Activated CD4-positive, alpha-beta T cell treated with anti-CD3 and anti-CD28 coated beads, Interleukin-2, amount 50 U/mL, for 24 hours (primary cell): ENCODE measurements at regions not wholly inside any gene's neighbourhood (a gene's known extent, or its start where the extent isn't known, plus 50 kb on each side); places are given as distances from the start of the nearest gene placed in this dataset.
"Not testable (repeated sequence)": the region's sequence is repeated elsewhere in the genome, so short reads cannot be mapped to it uniquely, and the experiment has no call there.

Source experiments
- DNase-seq, 2 donors: peaks; one replicate each; pipeline ENCODE4 v3.0.0-alpha.2; 2020; ENCODE audit warnings: low read depth in 1 of 2, low spot score in 1 of 2

DNA sequence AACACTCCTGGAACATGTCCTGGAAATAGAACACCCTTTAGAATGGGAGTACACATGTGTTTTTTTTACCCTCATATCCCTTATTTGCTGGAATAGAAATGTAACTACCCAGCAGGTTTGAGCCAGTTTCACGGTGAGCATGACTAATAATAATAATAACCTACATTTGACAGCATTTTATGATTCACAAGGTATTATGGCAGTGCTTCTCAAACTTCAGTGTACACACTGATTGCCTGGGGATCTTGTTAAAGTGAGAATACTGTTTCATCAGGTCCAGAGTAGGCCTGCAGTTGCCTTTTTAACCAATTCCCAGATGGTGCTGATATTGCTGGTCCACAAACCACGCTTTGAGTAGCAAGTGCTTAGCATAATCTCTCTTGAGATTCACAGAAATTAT lies 63.9 kb downstream of the NFKBIZ start:
- DNase-seq, result no peak

DNA sequence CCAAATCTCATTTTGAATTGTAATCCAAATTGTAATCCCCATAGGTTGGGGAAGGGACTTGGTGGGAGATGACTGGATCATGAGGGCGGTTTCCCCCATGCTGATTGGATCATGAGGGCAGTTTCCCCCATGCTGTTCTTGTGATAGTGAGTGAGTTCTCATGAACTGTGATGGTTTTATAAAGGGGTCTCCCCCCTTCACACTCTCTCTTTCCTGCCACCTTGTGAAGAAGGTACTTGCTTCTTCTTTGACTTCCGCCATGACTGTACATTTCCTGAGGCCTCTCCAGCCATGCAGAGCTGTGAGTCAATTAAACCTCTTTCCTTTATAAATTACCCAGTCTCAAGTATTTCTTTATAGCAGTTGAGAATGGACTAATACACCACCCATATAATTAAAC lies 68.4 kb downstream of the NFKBIZ start:
- not testable (repeated sequence) for DNase-seq

DNA sequence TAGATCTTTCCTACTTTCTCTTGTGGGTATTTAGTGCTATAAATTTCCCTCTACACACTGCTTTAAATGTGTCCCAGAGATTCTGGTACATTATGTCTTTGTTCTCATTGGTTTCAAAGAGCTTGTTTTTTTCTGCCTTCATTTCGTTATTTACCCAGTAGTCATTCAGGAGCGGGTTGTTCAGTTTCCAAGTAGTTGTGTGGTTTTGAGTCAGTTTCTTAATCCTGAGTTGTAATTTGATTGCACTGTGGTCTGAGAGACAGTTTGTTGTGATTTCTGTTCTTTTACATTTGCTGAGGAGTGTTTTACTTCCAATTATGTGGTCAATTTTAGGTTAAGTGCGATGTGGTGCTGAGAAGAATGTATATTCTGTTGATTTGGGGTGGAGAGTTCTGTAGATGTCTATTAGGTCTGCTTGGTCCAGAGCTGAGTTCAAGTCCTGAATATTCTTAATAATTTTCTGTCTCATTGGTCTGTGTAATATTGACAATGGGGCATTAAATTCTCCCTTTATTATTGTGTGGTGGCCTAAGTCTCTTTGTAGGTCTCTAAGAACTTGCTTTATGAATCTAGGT lies 72.9 kb downstream of the NFKBIZ start:
- DNase-seq, result not testable (repeated sequence)

DNA sequence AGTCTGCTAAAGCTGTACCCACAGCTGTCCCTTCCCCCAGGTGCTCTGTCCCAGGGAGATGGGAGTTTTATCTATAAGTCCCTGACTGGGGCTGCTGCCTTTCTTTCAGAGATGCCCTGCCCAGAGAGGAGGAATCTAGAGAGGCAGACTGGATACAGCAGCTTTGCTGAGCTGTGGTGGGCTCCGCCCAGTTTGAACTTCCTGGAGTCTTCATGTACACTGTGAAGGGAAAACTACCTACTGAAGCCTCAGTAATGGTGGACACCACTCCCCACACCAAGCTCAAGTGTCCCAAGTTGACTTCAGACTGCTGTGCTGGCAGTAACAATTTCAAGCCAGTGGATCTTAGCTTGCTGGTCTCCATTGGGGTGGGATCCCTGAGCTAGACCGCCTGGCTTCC lies 75.3 kb downstream of the NFKBIZ start:
- not testable (repeated sequence) for DNase-seq

DNA sequence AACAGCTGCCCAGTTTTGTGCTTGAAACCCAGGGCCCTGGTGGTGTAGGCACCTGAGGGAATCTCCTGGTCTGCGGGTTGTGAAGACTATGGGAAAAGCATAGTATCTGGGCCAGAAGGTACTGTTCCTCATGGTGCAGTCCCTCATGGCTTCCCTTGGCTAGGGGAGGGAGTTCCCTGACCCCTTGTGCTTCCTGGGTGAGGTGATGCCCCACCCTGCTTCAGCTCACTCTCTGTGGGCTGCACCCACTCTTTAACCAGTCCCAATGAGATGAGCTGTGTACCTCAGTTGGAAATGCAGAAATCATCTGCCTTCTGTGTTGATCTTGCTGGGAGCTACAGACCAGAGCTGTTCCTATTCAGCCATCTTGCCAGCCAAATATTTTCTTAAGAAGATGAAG lies 75.8 kb downstream of the NFKBIZ start:
- DNase-seq, result not testable (repeated sequence)

DNA sequence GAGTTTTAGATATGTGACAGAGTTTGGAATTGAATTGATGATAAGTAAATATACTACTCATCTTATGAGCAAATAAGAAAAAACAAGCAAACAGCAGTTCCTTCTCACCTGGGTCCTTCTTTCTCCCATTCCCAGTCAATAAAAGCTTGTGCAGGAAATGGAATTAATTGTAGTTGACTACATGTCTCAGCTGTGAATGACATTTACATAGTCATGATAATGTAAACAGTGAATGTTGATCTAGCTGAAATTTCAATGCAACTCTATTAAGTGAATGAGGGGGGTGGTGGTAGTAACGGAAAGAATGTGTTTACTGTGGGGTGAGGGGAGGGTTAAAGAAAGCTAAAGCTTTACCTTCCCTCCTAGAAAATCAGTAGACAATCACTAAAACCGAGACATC lies 76.2 kb downstream of the NFKBIZ start:
- DNase-seq, result no peak

DNA sequence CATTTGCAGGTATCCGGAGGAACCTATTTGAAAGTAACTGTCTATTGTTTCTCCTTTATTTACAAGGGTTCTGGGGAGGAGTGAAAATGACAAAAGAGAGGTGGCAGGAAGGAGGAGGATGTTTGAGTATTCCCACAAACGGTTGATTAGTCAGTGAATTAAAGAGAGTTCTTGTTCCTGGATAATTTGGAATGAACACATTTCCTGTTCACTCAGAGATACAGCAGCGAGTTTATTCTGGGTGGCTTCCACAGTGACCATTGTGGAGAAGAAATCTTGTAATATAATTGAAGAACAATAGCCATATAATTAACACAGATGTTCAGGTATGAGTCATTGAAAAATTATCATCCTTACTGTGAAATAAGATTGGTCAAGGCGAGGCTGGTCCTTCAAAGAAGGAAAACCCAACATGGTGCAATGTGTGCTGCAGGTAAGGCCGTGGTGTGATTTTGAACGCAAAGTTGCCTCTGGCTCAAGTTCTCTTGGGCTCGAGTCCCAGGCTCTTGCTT lies 77.3 kb downstream of the NFKBIZ start:
- DNase-seq, result no peak

DNA sequence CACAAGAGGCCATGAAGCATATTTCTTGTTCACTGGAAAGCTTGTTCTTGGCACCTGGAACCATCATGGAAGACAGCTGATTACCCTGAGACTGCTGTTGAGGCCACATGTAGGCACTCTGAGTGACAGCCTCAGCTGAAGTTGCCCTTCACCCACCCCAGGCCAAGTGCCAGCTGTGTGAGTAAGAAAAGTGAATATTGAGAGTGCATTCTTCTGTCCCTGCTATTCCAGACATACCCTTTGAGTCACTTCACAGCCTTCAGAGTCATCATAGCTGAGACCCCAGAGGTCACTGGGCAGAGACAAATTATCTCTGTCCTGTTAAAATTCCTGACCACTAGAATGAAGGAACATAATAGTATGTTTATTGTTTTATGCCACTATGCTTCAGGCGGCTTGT lies 79.6 kb downstream of the NFKBIZ start:
- no peak for DNase-seq

DNA sequence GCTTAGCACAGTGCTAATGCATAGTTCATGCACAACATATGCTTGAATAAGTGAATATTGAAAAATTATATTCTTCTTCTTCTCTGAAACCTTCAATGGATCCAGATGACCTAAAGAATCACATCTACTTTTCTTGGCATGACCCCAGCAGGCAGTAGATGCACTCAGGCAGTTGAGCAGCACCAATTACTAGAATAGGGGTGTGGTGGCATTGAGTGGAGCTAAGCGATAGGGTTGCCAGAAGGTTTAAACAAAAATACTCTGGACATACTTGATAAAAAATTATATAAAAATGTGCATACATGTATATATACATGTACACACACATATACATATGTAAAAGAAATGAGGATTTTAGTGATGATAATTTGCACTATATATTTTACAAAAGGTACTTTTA lies 81.8 kb downstream of the NFKBIZ start:
- DNase-seq, result no peak

DNA sequence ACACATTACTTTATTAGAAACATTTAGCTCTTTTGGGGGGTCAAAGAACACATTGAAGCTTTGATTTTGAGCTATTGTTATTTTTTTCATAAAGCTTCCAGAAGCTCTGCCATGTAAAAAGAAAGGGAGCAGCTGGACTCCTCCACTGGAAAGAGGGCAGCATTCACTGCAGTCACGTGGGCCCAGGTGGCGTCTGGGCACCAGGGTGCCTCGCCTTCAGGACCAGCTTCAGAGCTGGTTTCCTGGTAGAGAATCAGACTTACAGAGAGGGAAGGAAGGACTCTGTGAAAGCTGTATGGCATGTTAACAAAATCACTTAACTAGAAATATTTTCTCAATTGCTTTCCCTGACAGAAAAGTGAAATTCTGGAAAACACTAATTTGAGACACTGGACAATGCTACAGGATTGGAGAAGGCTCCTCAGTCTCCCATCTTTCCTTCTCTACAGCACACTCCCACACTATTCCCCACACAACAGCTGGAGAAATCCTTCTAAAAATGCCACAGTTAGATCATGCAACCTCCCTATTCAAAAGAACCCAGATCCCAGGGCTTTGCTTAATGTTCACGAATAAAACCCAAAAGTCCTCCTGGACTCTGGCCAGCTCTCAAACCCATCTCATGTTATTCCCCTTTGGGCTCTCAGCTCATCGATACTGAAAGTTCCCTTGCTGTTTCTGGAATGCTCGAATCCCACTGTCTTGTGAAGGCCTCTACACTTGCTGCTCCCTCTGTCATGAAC lies 83.2 kb downstream of the NFKBIZ start:
- DNase-seq, result no peak

DNA sequence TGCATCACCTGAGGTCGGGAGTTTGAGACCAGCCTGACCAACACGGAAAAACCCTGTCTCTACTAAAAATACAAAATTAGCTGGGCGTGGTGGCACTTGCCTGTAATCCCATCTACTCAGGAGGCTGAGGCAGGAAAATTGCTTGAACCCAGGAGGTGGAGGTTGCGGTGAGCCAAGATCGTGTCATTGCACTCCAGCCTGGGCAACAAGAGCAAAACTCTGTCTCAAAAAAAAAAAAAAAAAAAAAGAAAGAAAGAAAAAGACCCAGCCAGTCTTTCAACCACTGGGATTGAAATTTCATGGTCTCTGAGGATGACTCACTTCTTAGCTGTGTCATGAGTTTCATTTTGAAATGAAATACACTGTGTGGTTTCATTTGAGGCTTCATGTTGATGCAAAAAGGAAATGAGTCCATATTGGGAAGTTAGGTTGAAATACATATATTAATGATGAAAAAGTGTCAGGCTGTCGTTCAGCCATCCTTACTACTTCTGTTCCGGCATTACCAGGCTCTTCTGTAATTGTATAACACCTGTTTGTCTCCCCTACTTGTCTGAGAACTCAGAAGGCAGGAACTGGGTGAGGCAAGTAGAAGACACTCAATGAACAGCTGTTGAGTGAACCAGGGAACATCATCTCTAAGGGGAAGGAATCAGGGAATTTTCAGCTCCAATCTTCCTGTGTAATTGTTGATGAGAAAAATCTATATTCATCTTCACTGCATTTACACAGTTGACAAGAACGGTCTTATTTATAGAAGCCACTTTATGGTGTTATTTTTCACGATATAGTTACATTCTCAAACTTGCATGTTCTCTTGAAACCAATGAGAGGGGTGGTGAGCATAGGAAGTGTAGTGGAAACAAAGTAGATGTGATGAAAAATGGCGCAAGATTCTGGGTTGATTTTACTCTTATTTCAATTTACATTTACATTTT lies 87.4 kb downstream of the NFKBIZ start:
- peak in 1 of 2 donors; percentile 39 for DNase-seq

DNA sequence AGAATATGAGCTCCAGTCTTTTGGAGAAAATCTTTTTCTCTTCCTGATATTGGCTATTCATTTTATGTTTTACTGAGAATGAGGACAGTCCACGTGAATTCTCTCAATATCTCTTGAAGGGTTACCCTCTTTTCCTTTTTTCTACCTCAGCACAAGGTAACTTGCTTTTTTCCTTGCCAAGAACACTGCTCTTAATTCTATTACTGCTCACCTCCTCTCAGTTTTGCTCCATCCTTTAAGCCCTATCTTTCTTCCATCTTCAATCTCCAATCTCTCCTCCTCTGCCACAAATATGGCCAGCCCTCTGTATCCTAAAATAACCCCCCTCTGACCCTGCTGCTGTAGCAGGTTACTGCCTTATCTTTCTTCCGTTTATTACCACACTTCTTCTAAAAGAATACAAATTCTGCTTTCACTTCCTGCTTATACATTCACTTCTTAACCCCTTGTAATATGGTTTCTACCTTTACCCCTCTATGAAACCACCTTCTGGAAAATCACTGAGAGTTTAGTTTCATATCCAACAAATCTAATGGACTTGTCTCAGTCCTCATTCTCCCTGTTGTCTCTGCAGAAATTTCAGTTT lies 89.0 kb downstream of the NFKBIZ start:
- DNase-seq, result no peak

DNA sequence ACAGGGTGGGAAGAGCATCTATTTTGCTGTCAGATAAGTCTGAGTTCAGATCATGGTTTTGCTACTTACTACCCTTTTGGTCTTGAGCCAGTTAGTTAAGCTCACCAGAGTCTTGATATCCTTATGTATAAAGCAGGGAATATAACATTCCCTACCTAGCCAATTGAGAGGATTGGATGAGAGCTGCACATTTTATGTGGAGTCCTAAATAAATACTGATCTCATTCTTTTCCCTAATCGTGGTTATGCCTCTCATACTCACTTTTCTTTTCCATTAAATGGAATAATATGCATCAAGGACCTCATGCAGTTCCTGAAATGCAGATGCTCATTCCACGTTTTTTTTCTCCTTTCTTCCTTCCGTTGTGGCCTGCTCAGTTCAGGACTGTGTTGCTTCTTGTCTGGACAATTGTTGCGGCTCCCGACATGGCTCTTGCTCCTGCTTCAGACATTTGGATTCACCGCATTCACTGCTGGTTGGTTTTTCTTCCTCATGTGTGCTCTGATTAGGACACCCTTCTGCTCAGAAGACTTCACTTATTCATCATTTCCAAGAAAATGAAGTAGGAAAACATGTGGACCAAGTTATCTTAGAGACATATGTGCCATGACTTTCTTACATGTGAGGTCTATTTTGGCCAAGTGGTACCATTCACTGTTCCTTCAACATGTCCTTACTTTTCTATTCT lies 90.2 kb downstream of the NFKBIZ start:
- DNase-seq, result no peak

DNA sequence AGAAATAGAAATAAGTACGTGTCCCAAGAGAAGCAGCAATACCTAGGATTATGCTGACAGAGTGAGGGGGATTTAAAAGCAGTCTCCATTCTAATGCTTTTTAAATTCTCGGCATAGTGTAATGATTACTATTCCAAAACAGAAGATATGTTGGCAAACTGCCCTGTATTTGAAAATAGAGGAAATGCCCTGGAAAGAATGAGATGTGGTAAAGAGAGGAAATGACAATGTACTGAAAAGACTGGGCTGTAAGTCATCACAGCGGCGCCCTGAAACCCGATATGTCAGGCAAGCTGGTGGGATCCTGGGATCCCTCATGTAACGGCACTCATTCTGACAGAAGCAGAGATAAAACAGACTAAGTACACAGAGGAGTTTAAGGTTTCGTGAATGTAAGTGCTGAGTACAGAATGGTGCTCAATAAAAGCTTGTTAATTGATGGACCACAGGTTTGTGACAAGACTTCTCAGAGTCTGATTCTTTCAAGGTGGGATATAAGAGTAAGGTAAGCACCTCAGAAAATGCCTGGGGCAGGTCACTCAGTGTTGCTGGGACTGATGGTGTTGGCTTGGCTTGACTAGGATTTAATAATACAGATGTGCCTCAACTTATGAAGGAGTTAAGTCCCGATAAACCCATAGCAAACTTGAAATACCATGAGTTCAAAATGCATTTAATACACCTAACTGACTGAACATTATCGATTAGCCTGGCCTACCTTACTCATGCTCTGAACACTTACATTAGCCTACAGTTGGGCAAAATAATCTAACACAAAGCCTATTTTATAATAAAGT lies 91.4 kb downstream of the NFKBIZ start:
- DNase-seq, result no peak

DNA sequence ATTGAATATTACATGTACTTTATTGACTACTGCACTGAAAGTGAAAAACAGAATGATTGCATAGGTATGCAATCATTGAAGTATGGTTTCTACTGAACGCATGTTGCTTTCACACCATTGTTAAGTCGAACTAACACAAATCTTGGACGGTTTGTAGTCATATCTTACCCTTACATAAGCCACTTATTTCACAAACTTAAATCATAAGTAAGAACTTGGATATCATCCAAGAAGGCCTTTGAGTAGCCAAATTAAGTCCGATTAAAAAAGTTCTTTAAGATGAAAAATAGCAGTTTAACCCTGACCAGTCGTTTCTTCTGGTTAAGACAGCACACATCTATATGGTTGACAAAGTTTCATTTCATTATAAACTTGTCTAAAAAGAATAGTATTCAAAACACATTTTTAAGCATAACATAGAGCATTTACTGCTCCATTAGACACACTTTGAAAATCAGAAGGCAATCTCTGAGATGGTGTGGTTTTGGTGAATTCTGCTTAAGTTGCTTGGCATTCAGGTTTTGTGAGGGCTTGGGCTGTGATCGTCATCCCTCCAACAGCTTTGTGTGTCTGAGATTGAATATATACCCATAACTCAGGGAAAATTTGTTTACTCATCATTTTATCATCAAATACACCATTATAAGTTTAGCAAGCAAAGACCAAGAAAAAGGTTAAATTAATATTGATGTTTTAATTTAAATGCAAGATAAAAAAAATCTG lies 92.2 kb downstream of the NFKBIZ start:
- no peak for DNase-seq

DNA sequence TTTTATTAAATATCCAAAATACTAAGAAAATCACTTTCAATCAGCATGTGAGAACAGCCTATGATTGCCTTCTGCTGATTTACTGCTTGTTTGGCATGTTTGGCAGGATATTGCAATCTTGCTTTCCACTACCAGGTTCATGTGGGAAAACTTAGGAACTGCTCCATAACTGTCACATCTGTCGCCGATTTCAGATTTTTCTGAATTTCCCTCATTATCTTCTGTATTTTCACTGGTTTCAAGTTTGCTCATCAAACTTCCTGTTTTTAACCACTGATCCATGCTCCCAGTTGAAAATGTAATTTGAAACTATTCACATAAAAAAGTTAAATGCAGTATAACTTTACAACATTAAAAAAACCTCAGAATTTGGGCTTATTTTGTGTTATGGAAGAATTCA lies 93.0 kb downstream of the NFKBIZ start:
- no peak for DNase-seq

DNA sequence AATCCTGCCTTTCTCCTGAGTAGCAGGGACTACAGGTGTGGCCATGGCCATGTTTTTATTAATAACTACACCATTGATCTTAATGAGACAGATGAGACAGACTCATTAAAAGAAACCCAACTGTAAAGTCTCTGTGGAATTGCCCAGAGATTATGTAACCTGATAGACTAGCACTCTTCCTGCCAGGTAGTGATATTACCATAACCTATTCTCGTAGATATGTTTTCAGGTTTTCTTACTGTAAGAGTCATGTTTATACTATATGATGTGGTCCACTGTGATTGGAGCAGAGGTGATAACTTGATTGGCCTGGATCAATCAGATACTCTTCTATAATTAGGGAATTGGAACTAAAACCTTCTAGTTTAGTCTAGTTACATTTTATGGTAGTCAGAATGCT lies 93.7 kb downstream of the NFKBIZ start:
- DNase-seq, result no peak

DNA sequence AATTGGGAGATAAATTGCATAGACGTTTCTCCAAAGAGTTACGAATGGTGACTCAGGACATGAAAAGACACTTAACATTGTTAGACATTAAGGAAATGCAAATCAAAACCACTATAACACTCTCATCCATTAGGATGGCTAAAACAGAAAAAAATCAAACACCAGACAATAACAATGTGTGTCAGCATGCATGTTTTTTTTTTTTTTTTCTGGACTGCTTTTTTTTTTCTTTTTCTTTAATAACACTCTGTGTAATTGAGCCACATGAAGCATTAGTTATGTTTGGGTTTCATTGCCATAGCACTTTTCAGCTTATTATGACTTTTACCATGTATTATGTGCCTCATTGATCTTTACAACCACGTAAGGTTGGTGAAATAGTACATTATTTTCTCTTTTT lies 95.0 kb downstream of the NFKBIZ start:
- DNase-seq, result no peak

DNA sequence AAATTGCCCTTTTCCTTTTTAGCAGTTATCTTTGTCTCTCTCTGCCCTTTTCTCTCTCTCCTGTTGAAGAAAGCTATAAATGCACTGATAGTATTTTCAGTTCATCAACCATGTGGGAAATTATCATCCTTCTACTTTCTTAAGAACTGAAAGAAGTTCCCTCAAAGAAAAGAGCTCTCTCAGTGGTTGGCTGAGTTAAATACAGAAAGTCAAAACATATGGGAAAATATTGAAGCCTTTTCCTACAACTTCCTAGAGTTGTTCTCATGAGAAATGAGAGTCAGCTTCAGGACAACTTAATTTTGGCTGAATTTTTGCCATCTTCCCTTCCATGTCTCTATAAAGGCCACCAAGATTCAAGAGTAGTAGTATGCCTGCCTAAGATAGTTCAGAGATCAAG lies 96.7 kb downstream of the NFKBIZ start:
- no peak for DNase-seq
